Activated T-cell treated with anti-CD3 and anti-CD28 coated beads for 48 hours (primary cell): ENCODE measurements at regions not wholly inside any gene's neighbourhood (a gene's known extent, or its start where the extent isn't known, plus 50 kb on each side); places are given as distances from the start of the nearest gene placed in this dataset.
A peak's percentile ranks its signal among the peaks of the same experiment; 100 is the strongest.

Experiments
- DNase-seq: peaks from one replicate; pipeline ENCODE4 v3.0.0-alpha.2; 2020; ENCODE audit warnings: low read depth

DNA sequence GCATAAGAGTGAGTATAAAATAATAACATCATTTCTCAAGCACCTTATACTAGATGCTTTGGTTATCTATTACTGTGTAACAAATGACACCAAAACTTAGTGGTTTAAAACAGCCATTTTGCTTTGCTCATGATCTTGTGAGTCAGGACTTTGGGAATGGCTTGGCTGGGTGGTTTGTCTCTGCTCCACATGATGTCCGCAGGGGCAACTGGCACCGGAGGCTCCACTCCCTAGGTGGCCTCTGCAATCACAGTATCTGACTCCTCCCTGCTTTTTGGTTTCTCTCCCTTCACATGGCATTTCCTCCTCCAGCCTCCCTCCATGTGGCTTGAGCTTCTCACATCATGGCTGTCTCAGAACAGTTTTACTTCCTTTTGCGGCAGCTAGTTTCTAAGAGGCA, 259.5 kb downstream of the GAS1 start:
- no peak for DNase-seq

DNA sequence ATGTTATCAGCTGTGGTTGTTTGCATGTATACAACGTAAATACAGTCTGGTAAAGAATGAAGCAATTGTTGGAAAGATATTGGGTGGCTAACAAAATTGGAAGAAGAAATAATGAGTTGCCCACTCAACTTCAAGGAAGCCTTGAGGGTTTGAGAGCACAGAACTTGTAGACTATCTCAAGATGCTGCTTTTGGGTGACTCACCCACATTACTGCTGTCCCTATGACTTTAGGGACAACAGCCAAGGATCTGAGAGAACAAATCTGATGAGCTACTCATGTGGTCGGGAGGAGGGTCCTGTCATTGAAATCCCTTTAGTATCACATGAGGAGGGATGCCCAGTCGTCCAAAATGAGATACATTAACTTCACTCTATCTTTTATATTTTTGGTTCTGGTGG, 261.8 kb downstream of the GAS1 start:
- DNase-seq, result no peak

DNA sequence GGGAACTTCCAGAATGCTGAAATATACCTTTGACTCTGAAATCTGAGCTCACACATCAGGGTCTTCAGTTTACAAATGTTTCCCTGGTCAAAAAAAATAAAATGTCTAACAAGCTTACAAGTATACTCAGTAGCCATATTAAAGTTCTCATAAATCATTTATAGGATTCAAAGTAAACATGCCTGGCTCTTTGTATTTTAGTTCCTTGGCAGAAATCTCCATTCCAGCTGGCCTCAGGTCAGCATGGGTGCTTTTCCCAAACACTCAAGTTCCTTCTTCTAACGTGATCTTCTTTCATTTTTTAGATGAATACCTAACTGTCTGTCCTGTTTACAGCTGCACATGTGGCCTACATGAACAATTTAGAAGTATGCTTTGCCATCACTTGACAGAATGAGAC, 263.2 kb downstream of the GAS1 start:
- no peak for DNase-seq

DNA sequence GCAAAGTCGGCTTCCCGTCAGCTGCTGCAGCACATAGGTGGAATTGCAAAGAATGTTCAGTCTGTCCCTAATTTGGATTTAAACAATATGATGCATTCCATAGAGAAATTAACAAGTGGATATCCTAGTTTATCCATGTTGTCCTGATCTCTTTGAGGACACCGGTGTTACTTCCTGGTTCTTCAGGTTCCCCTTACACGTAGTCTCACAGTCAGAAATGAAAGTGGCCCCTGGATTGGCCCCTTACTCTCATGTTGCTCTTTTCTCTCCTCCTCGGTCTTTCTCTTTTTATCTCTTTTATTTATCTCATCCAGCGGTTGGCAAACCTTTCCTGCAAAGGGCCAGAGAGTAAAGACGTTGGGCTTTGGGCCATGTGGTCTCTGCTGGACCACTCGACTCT, 265.1 kb downstream of the GAS1 start:
- no peak for DNase-seq

DNA sequence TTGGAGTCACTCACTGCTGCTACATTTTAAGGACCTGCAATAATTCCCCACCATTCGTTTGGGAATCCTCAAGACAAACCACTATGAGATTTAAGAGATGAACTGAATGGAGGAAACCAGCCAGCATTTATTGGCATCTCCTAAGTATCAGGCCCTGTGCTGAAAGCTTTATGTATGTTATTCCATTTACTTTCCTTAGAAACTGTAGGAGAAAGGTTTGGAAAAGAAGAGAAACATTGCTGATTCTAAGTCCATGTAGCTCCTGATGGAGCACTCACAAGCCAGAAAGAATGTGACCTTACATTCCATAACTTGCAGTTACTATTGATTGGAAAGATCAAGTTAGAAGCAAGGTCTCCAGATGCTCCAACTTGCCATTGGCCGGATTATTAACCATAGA, 267.4 kb downstream of the GAS1 start:
- DNase-seq, result no peak

DNA sequence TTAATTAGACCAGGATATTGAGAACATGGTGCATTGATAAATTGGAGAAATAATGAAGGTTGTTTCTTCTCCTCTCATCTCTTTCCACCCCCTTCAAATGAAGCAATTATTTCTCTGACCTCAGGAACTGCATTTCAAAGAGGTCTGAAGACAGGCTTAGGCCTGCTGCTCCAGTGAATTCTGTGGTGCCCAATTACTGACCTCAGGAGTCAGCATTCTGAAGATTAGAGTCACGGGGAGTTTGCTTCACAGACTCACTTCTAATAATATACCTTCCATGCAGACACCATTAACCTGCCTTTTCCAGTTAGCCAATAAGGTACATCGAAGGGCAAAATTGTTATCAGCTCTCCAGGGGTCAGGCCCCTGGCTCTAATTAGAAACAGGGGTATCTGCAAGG, 270.9 kb downstream of the GAS1 start:
- no peak for DNase-seq

DNA sequence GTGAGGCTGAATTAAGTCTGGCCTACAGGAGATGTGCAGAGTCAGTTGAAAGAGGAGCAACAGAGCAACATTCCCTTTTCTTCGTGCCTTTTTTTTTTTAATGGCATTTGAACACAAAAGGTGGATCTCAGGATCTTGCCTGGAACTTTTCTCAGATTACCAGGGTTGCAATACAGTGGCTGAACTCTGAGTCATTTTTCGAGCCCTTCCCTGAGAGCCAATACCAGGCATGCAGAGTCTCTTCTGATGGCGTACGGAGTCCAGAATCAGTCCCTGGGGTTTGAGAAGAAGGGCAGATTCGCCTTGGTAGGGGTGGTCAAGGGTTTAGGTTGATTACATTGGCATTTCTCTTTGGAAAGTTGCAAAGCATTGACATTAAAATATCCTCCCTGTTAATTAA, 271.5 kb downstream of the GAS1 start:
- DNase-seq, result no peak

DNA sequence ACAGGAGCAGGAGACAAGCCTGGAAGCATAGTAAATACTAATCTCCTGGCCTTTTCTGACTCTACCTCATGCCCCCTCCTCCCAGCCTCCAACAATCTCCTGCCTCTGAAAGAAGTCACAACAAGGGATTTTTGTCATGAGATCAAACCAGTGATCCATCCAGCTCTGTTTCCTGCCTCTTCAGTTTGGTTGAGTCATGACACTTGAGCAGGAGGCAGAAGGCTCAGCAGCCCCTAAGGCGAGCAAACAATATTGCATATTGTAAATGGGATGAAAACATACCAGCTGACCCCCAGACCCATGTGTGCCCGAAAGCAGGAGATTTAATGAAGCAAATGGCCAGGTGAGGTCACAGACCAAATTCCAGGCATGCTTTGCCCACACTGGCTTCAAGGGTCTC, 272.8 kb downstream of the GAS1 start:
- no peak for DNase-seq

DNA sequence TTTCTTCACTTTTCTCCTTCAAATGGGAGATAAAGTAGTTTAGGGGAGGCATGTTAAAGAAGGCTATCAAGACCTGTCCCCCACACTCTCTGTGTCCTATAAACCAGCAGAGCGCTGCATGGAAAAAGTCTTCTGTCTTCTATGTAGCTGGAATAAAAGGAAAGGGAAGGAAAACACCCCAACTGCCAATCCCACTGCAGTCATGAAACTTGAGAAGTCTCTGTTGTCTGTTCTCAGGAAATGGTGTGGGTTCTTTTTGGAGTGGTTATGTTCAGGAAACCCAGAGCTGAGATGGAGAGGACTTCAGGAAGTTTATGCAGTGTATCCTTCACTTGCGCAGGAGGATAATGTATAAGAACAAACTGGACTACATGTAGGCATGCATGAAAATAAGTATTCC, 274.3 kb downstream of the GAS1 start:
- DNase-seq, result no peak

DNA sequence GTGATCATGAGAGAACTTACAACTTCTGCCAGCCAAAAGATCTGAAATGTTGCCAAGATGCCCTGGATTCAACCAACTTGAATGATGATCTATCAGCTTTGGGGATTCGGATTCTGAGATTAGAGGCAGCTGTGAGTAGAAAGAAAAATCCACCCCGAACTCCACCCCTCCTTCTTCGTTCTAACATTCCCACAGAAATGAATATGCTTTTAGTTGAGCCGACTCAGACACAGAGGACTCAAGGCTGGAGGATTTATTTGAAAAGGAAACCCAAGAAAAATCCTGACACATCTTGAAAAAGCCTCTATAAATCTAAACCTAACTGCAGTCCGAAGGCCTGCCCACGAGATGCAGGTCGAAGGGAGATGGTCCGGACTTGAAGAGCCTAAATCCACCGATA, 275.0 kb downstream of the GAS1 start:
- no peak for DNase-seq

DNA sequence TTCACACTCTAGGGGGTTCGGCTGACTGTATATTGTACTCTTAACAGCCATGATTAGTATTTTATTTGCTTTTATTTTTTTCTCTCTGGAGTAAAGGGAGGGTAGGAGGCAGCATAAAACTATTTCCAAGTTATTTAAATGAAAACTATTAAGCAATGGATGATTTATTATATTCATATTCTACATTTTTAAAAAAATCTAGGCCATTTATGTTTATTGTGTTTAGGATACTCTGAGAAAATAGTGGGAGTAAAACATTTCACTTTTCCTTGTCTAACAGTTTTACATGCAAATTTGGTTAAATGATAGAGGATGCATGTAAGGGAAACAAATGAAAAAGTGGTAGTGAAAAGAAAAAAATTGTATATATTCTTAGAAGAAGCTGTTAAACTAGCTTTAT, 276.3 kb downstream of the GAS1 start:
- no peak for DNase-seq

DNA sequence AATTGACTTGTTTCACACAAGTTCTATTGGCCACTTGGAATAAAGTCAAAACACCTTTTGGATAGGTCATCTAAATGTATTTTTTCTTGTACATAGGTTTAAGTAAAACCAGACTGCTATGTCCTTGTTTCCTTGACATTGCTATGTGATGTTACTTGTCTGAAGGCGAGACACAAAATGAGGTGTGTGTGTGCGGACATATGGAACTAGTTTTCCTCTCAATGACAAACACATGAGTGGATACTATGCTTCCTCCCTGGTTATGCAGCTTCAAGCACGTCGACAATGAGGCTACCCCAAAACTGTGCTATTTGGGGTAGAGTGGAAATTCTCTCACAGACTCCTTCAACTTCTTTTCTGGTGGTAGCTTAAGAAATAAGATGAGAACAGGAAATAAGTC, 276.8 kb downstream of the GAS1 start:
- no peak for DNase-seq

DNA sequence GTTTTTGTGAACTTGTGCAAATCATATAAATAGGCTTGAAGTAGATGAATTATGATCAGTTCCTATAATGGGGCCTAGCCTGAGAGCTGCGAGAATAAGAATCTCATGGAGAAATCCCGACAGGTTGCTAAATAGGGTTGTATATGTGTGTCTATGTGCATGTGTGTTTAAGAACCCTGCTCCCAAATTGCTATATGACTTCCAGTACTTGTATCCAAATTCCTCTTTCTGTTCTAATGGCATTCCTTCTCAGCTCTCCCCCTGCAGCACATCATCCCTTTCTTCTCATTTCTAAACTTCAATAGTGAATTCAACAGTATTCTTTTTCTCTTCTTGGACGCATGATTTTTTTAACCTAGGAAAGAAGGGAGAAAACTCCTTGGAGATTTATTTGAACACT, 277.2 kb downstream of the GAS1 start:
- no peak for DNase-seq

DNA sequence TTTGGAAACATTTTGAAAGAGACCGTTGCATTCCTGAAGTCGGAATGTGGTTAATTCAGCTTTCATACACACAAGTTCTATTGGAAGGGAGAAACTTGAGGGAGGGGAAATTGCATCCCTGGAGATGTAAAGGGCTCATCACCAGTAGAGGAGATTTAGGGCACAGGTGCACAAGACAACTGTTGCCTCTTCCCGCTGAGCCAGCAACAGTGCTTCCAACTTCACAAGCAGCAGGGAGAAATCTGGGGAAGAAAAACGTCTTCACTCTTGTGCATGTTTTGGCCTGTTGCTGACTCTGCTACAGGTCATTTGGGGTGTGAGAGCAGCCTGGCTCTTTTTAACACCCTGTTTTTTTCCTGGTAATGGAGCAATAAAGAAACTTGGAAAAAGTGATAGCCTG, 277.9 kb downstream of the GAS1 start:
- no peak for DNase-seq

DNA sequence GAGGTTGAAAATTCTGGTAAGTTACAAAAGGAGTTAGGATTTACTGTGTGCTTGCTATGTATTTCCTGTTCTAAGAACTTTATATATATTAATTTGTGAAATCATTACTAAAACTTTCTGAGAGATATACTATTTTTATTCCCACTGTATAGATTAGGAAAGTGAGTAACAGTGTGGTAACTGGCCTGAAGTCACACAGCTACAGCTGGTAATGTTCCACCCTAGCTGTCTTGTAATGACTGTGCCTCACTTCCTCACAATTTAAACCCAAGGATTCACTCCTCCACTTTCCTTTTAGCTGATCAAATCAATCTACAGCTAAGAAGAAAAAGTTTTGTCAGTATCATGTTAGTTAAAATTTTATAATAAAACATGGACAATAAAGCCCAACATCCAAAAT, 278.8 kb downstream of the GAS1 start:
- no peak for DNase-seq

DNA sequence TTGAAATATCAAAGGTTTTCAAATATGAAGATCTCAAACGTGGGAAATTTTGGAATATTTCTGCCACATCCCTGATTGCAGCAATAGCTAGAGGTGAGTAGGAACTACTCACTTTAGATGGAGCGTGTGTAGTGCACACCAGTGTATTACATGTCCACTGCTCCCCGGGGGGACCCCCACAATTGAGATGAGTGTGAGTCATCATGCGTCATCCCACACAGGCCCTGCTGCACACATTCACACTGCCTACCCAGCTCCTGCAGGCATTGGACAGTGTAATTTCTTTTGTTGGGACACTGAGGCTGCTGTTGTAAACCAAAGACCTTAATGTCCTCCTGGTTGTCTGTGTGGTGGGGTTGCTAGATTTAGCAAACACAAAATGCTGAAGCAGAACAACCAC, 280.0 kb downstream of the GAS1 start:
- DNase-seq, result peak; percentile 4

DNA sequence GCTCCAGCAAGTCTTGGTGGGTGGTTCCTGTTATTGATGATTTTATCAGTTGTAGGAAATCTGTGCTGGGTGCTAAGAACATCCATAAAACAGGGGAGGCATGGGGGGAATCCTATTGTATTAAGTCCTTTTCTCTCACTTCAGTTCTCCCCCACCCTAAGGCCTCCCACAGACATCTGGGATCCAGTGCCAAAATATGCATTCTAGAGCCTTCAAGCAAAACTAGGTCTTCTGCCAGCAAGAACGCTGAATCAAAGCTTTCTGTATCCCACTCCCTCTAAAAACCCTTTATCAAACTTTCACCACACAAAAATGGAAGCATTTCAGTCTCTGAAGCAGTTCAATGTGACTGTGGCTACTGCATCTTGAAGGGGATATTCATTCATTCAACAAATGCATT, 281.9 kb downstream of the GAS1 start:
- no peak for DNase-seq

DNA sequence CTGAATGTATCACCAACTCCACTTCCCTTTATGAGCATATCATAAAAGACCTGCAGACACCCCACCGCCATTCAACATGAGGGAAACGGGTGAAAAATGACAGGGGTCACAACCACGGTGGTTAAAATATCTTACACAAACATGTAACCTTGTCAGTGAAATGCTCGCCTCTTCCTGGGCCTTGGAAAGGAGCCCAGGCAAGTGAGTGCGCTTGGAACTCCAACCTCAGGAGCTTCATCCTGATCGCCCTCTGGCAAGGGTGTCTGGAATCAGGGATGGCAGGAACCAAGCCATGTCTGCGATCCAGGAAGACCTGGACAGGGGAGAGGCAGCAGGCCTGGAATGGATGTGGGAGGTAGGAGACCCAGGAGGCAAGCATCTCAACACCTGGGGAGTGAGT, 282.7 kb downstream of the GAS1 start:
- no peak for DNase-seq

DNA sequence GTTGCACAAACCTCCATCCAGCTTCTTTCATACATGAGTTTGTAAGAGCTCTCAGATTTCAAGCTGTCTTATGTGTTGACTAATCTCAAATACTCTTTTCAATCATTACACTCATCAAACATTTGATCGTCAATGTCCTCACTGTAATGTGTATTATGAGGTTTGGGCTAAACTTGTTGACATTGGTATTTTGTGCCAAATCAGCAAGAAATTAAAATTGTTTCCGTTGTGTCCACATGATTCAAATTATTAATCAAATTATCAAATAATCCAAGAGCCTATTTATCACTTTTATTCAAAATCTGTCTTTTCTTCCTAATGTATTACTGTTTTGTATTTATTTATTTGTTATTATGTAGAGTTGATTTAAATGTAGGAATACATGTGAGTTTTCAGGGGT, 283.4 kb downstream of the GAS1 start:
- DNase-seq, result no peak

DNA sequence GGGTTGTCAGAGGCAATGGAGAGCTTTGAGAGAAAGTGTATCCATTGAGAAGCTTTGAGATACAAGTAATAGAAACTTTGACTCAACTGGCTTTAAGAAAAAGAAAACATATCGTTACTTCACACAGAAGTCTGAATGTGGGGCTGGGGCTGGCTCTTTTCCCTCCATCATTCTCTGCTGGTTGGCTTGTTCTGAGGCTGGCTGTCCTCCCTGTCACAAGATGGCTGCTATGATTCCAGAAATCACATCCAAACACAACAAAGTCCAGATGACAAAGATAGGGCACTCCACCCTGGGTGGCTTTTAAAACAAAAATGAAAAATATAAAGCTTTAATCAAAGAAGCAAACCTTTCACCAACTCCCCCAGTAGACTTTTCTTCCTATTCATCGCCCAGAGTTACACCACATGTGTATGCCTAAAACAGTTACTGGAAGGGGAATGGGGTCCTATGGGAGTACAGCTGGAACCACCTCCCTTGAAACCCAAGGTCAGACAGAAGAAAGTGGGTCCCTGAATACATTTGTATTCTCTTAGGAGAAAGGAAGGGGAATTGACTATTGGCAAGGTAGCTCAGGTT, 284.3 kb downstream of the GAS1 start:
- DNase-seq, result no peak

DNA sequence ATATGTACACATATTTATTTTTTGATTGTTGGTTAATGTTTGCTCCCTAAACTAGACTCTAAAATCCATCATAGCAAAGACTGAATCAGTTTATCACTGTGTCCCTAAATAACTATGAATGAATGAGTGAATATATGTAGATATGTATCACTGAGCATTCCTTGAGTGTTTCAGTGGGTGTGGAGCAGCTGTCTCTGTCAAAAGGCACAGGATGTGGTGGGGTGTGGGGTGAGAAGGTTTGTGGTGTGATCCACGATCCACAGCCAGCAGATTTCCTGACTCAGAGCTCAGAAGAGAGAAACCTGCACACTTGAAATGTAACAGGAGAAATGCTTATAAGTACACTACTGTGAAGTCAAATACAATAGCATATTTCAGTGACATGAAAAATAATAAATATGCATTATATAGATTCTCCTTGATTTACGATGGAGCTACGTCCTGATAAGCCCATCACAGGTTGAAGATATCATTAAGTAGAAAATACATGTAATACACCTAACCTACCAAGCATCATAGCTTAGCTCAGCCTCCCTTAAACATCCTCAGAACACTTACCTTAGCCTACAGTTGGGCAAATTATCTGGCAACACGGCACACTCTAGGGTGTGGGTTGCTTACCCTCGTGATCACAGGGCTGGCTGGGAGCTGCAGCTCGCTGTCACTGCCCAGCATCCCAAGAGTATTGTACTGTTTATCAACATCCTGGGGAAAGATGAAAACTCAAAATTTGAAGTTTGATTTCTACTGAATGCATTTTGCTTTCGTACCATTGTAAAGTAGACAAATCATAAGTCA, 287.0 kb downstream of the GAS1 start:
- no peak for DNase-seq

DNA sequence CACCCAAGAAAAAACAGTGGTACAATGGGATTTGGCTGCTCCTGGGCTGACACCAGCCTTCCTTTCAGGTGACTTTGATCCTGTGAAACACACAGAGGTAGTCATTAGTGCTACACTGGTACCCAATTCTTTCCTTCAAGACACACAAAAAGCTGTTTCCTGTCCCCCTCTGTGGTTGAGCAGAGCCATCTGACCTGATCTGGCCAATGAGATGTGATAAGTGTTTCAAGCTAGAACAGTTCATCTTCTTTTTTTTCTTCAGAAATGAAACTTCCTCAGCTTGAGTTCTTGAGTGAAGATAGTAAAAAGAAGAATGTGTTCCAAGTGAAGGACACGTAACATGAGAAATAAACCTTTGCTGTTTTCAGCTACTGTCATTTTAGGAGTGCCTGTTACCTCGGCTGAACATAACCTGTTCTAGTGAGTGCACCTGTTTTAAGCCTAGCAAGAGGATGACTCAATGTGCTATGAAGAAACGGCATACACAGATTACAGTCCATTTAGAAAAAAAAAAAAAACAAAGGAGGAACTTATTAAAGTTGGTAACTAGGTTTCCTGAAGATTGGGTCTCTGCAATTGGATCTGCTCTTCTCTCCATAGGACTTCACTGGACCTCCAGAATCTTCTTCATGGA, 287.8 kb downstream of the GAS1 start:
- no peak for DNase-seq

DNA sequence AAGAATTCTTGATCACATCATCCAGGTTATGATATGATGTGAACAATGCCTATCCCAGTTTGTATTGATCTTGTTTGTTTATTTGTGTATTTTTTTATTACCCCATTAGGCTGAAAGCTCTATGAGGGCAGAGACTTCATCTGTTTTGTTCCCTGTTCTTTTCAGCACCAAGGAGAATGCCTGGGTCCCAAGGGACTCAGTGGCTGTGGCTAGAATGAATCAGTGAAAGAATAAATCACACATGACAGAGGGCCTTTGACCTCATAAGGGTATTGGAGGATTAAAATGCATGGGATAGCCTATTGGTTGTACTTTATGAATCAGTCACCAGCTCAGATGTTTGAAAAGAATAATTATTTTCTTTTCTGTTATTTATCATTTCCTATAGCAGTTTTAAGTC, 292.2 kb downstream of the GAS1 start:
- DNase-seq, result no peak

DNA sequence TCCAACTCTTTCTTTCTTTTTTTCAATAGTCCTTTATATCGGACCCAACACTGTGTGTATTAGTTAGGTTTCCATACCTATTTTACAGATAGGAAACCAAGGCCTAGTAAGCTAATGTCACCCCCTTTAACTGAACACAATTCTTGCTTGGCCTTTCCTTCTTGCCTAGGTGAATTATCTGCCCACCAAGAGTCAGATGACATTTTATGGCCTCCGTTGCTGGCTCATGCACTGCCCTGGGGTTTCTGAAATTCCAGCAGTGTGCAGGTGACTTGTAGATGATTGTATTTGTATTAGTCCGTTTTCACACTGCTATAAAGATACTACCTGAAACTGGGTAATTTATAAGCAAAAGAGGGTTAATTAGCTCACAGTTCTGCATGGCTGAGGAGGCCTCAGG, 293.8 kb downstream of the GAS1 start:
- no peak for DNase-seq
